Thyroid gland (tissue), 4 donors: ENCODE measurements at regions not wholly inside any gene's neighbourhood (a gene's known extent, or its start where the extent isn't known, plus 50 kb on each side); places are given as distances from the start of the nearest gene placed in this dataset.

Experiments
- CTCF ChIP-seq, 6 experiments: fragments of 200-600 bp in 3 of 6; fragments of 450-650 bp in 3 of 6; sonication (generic) in 3 of 6; IDR thresholded peaks; one replicate each; pipeline ENCODE4 v1.5.1; 2016 to 2019; ENCODE audit warnings: antibody characterized with exemption in 6 of 6, mild to moderate bottlenecking in 2 of 6, inconsistent platforms in 1 of 6, moderate library complexity in 1 of 6
- POLR2A ChIP-seq, 2 donors: fragments of 450-650 bp; IDR thresholded peaks; one replicate each; pipeline ENCODE4 v1.6.1; 2017; ENCODE audit warnings: antibody characterized with exemption in 2 of 2, mild to moderate bottlenecking in 2 of 2, moderate library complexity in 1 of 2

- TF ChIP-seq CTCF (IDR thresholded peaks at IDR 0.05) (no peak), POLR2A (IDR thresholded peaks at IDR 0.05) (no peak)
These were observed 118.5 kb upstream of the ZFHX3 start for GRCh38 chr16:73166441-73166851.
